ENCODE measurements at regions not wholly inside any gene's neighbourhood (a gene's known extent, or its start where the extent isn't known, plus 50 kb on each side); places are given as distances from the start of the nearest gene placed in this dataset.

- DNase-seq: no peak
- Mint-ChIP-seq H3K4me1 (ENCODE audit: low read depth, unreplicated experiment) (no peaks in the 10 kb centered on the region), H3K27me3 (ENCODE audit: unreplicated experiment) (no peaks in the 10 kb centered on the region), H3K9me3 (ENCODE audit: unreplicated experiment) (no peaks in the 10 kb centered on the region), H3K36me3 (ENCODE audit: unreplicated experiment) (no peaks in the 10 kb centered on the region), H3K4me3 (ENCODE audit: unreplicated experiment) (no peak overlapping the region), H3K27ac (ENCODE audit: unreplicated experiment) (no peak overlapping the region)
- TF ChIP-seq CTCF (IDR thresholded peaks at IDR 0.05; ENCODE audit: partially characterized antibody, unreplicated experiment): no peak
These were observed 440.4 kb upstream of the ADAMTS5 start for GRCh38 chr21:27407271-27407670.

DNA sequence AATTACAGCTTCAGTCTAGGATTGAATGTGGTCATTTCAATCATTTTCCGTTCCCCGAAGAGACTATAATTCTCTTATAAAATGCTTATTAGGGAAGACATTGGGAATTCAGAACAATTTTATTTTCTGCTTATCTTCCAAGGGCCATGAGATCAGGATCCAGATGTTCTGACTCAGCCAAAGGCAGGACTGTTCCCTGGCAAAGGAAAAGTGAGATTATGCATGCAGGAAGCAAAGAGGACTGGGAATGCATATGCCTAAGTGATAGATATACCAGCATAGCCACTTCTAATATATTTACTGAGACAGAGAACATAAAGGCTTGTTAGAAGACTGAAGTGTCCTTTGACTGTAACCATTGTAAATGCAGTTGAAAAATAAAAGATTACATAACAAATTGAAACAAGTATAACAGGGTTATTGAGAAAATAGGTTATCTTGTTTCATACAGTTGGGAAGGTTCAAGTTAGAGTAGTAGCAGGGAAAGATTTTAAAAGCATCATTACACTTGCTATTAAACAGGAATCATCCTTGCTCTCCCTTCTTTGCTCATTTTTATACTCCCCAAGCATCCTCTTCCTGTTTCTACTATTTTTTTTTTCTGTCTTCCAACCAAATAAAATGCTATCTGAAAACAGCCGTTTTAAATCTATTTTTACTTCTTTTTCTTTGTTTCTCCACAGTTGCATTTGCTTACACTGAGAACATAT is 439.6 kb upstream of the ADAMTS5 start:
- TF ChIP-seq CTCF (IDR thresholded peaks at IDR 0.05; ENCODE audit: partially characterized antibody, unreplicated experiment): no peak
- Mint-ChIP-seq H3K36me3 (ENCODE audit: unreplicated experiment) (no peaks in the 10 kb centered on the region), H3K9me3 (ENCODE audit: unreplicated experiment) (no peaks in the 10 kb centered on the region), H3K27me3 (ENCODE audit: unreplicated experiment) (no peaks in the 10 kb centered on the region), H3K27ac (ENCODE audit: unreplicated experiment) (no peak overlapping the region), H3K4me1 (ENCODE audit: low read depth, unreplicated experiment) (no peaks in the 10 kb centered on the region), H3K4me3 (ENCODE audit: unreplicated experiment) (no peak overlapping the region)
- DNase-seq: no peak

- no peak for DNase-seq
- TF ChIP-seq CTCF (IDR thresholded peaks at IDR 0.05; ENCODE audit: partially characterized antibody, unreplicated experiment): no peak
- Mint-ChIP-seq H3K4me1 (ENCODE audit: low read depth, unreplicated experiment) (no peaks in the 10 kb centered on the region), H3K9me3 (ENCODE audit: unreplicated experiment) (no peaks in the 10 kb centered on the region), H3K36me3 (ENCODE audit: unreplicated experiment) (no peaks in the 10 kb centered on the region), H3K27ac (ENCODE audit: unreplicated experiment) (no peak overlapping the region), H3K27me3 (ENCODE audit: unreplicated experiment) (no peaks in the 10 kb centered on the region), H3K4me3 (ENCODE audit: unreplicated experiment) (no peak overlapping the region)
These were observed 436.1 kb upstream of the ADAMTS5 start for GRCh38 chr21:27403011-27403410.

DNA sequence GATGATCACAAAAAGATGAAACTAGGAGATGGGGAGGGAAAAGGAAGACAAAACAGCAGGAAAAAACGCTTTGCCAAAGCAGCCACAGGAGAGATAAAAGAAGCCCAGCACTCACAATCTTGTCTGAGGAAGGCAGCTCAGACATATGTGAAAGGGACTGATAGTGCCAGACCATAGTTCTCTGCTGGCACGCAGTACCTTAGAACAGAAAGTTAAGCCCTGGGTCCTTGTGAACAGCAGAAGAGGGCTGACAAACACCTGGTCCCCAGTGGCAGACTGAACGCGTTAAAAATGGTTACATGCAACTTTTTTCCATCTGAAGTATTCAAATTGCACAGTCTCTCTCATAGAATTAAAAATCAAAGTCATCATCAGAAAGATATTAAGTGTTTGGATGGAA is 433.2 kb upstream of the ADAMTS5 start:
- H3K27me3 Mint-ChIP-seq (ENCODE audit: unreplicated experiment): no peaks in the 10 kb centered on the region
- no peak for TF ChIP-seq CTCF (IDR thresholded peaks at IDR 0.05; ENCODE audit: partially characterized antibody, unreplicated experiment)
- no peak overlapping the region for H3K4me3 Mint-ChIP-seq (ENCODE audit: unreplicated experiment)
- no peak for DNase-seq
- no peaks in the 10 kb centered on the region for H3K9me3 Mint-ChIP-seq (ENCODE audit: unreplicated experiment)
- H3K27ac Mint-ChIP-seq (ENCODE audit: unreplicated experiment): no peak overlapping the region
- H3K4me1 Mint-ChIP-seq (ENCODE audit: low read depth, unreplicated experiment): no peaks in the 10 kb centered on the region
- H3K36me3 Mint-ChIP-seq (ENCODE audit: unreplicated experiment): no peaks in the 10 kb centered on the region

DNA sequence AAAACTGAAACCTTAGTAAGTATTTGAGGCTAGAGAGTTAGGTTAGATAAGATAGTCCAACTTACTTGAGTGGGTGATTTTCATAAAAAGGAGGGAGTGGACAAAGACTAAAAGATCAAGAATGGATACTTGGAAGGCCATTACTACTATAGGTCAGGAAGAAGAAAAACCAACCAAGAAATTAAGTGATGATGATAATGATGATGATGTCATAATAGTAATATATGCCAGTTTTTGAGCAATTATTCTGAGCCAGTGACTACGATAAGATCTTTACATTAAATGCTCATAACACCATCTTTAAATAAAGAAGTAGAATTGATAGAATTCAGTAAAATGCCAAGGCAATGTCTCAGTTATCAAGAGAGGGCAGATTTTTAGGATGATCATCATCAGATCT is 430.7 kb upstream of the ADAMTS5 start:
- no peak overlapping the region for H3K4me3 Mint-ChIP-seq (ENCODE audit: unreplicated experiment)

More for the DNA sequence above, 430.7 kb upstream of the ADAMTS5 start:
- no peak for DNase-seq
- Mint-ChIP-seq H3K36me3 (ENCODE audit: unreplicated experiment) (no peaks in the 10 kb centered on the region), H3K27ac (ENCODE audit: unreplicated experiment) (no peak overlapping the region), H3K9me3 (ENCODE audit: unreplicated experiment) (no peaks in the 10 kb centered on the region), H3K27me3 (ENCODE audit: unreplicated experiment) (no peaks in the 10 kb centered on the region), H3K4me1 (ENCODE audit: low read depth, unreplicated experiment) (no peaks in the 10 kb centered on the region)
- no peak for TF ChIP-seq CTCF (IDR thresholded peaks at IDR 0.05; ENCODE audit: partially characterized antibody, unreplicated experiment)
